SK-N-SH (cell line): ENCODE measurements at regions not wholly inside any gene's neighbourhood (a gene's known extent, or its start where the extent isn't known, plus 50 kb on each side); places are given as distances from the start of the nearest gene placed in this dataset.

ENCODE experiments used
- CTCF ChIA-PET: fragments of 300-600, 350-600 bp; formaldehyde crosslinking; extraction: SDS; loops from one replicate; lab custom pipeline; 2021; lab: Yijun Ruan, JAX
- POLR2A ChIA-PET: fragments of 350-600 bp; sonication (Branson Sonifier 250); formaldehyde crosslinking; extraction: SDS; loops from one replicate; lab custom pipeline; 2020; ENCODE audit warnings: antibody characterized with exemption, inconsistent platforms; lab: Yijun Ruan, JAX
- DNase-seq: peaks from one replicate; pipeline ENCODE4 v3.0.0; 2012
- H2AFZ ChIP-seq: fragments of 200-600 bp; sonication (generic); 2 replicates; pipeline ENCODE4 v1.8.1; 2016; ENCODE audit warnings: antibody characterized with exemption, mild to moderate bottlenecking, low read depth
- H3F3A ChIP-seq: fragments of 200-600 bp; sonication (generic); replicated peaks from 2 replicates; pipeline ENCODE3; 2016; ENCODE audit warnings: antibody characterized with exemption, mild to moderate bottlenecking; ENCODE audit not compliant: insufficient read depth
- H3K27ac ChIP-seq, 2 experiments: fragments of 200-500 bp in 1 of 2; fragments of 200-600 bp in 1 of 2; sonication (Bioruptor generic) in 1 of 2; sonication (generic), shearing (Covaris generic) in 1 of 2; 2 replicates each; pipeline versions ENCODE4 v1.5.1 to v1.6.1; 2014 to 2016; ENCODE audit warnings: low read depth in 2 of 2, inconsistent platforms in 1 of 2, low read length in 1 of 2, mild to moderate bottlenecking in 1 of 2, mixed read lengths in 1 of 2
- H3K27me3 ChIP-seq: fragments of 200-600 bp; sonication (generic), shearing (Covaris generic); 2 replicates; pipeline ENCODE4 v1.6.1; 2016; ENCODE audit warnings: mixed run types; ENCODE audit not compliant: insufficient read depth
- H3K36me3 ChIP-seq, 2 experiments: fragments of 200-500 bp in 1 of 2; fragments of 200-600 bp in 1 of 2; sonication (Bioruptor generic) in 1 of 2; sonication (generic) in 1 of 2; replicated peaks in 1 of 2; 2 replicates each; pipeline versions ENCODE3 to v1.5.1; 2014 to 2016; ENCODE audit warnings: low read length in 1 of 2, mild to moderate bottlenecking in 1 of 2; ENCODE audit not compliant: insufficient read depth in 2 of 2, control insufficient read depth in 1 of 2
- H3K4me1 ChIP-seq, 2 experiments: fragments of 200-500 bp in 1 of 2; fragments of 200-600 bp in 1 of 2; sonication (Bioruptor generic) in 1 of 2; sonication (generic), shearing (Covaris generic) in 1 of 2; 2 replicates each; pipeline versions ENCODE4 v1.5.1 to v1.6.1; 2014 to 2016; ENCODE audit warnings: low read depth in 1 of 2, low read length in 1 of 2, mixed run types in 1 of 2; ENCODE audit not compliant: insufficient read depth in 2 of 2, control insufficient read depth in 1 of 2
- H3K4me2 ChIP-seq: fragments of 200-600 bp; sonication (generic), shearing (Covaris generic); 2 replicates; pipeline ENCODE4 v1.6.1; 2017; ENCODE audit warnings: mixed run types
- H3K4me3 ChIP-seq, 2 experiments: fragments of 200-500 bp in 1 of 2; fragments of 200-600 bp in 1 of 2; sonication (Bioruptor generic) in 1 of 2; sonication (generic), shearing (Covaris generic) in 1 of 2; 2 replicates each; pipeline versions ENCODE4 v1.5.1 to v1.8.1; 2014 to 2016; ENCODE audit warnings: low read depth in 2 of 2, inconsistent platforms in 1 of 2, low read length in 1 of 2, mild to moderate bottlenecking in 1 of 2, mixed read lengths in 1 of 2, moderate library complexity in 1 of 2
- H3K79me2 ChIP-seq: fragments of 200-600 bp; sonication (generic); 2 replicates; pipeline ENCODE4 v1.8.1; 2017; ENCODE audit warnings: mild to moderate bottlenecking; ENCODE audit not compliant: insufficient read depth
- H3K9ac ChIP-seq: fragments of 200-600 bp; sonication (generic); 2 replicates; pipeline ENCODE4 v1.6.1; 2017; ENCODE audit warnings: mixed run types
- H3K9me2 ChIP-seq: fragments of 200-600 bp; sonication (generic); 2 replicates; pipeline ENCODE4 v1.6.1; 2017; ENCODE audit warnings: mixed run types
- H3K9me3 ChIP-seq: fragments of 200-600 bp; sonication (generic); 2 replicates; pipeline ENCODE4 v1.6.1; 2017; ENCODE audit warnings: mixed run types, mild to moderate bottlenecking, moderate library complexity
- H4K20me1 ChIP-seq: fragments of 200-600 bp; sonication (generic); 2 replicates; pipeline ENCODE4 v1.6.1; 2017; ENCODE audit warnings: mild to moderate bottlenecking, mixed run types; ENCODE audit not compliant: insufficient read depth
- CHD2 ChIP-seq: fragments of 150-350 bp; IDR thresholded peaks from 2 replicates; pipeline ENCODE4 v1.6.1; 2018; ENCODE audit warnings: low read length; ENCODE audit not compliant: partially characterized antibody
- ELF1 ChIP-seq: IDR thresholded peaks from 2 replicates; pipeline ENCODE4 v1.4.0; 2012
- EP300 ChIP-seq, 2 experiments: IDR thresholded peaks; 2 replicates each; pipeline versions ENCODE4 v1.4.0 to v1.6.1; 2012; ENCODE audit warnings: borderline replicate concordance in 1 of 2, low read depth in 1 of 2, low read length in 1 of 2
- EZH2phosphoT487 ChIP-seq: fragments of 200-600 bp; sonication (generic); IDR thresholded peaks from 2 replicates; pipeline ENCODE4 v1.6.1; 2017; ENCODE audit warnings: low read depth, mixed run types, mild to moderate bottlenecking, antibody characterized with exemption, moderate library complexity, borderline replicate concordance
- FOSL2 ChIP-seq: IDR thresholded peaks from 2 replicates; pipeline ENCODE4 v1.4.0; 2012; ENCODE audit warnings: low read depth, mild to moderate bottlenecking, moderate library complexity, borderline replicate concordance
- GABPA ChIP-seq: IDR thresholded peaks from 2 replicates; pipeline ENCODE4 v1.4.0; 2012; ENCODE audit warnings: low read depth, mild to moderate bottlenecking
- GATA2 ChIP-seq: sonication (generic); formaldehyde crosslinking; IDR thresholded peaks from 2 replicates; pipeline ENCODE4 v1.5.0; 2020; ENCODE audit warnings: mild to moderate bottlenecking, missing genetic modification reagents
- MXI1 ChIP-seq: IDR thresholded peaks from 2 replicates; pipeline ENCODE4 v1.6.1; 2012; ENCODE audit warnings: mild to moderate bottlenecking, low read depth, low read length, improper control_type of control experiment
- NFIC ChIP-seq: IDR thresholded peaks from 2 replicates; pipeline ENCODE4 v1.4.0; 2012; ENCODE audit warnings: borderline replicate concordance
- RAD21 ChIP-seq: IDR thresholded peaks from 2 replicates; pipeline ENCODE4 v1.6.1; 2012; ENCODE audit warnings: mild to moderate bottlenecking, low read length
- RFX5 ChIP-seq: IDR thresholded peaks from 2 replicates; pipeline ENCODE4 v1.6.1; 2012; ENCODE audit warnings: mild to moderate bottlenecking, improper control_type of control experiment, low read length
- SIN3A ChIP-seq: IDR thresholded peaks from 2 replicates; pipeline ENCODE4 v1.6.1; 2012; ENCODE audit warnings: low read depth, mild to moderate bottlenecking, low read length, moderate library complexity, borderline replicate concordance
- SMC3 ChIP-seq: IDR thresholded peaks from 2 replicates; pipeline ENCODE4 v1.6.1; 2012; ENCODE audit warnings: low read depth, low read length, improper control_type of control experiment
- TCF12 ChIP-seq: IDR thresholded peaks from 2 replicates; pipeline ENCODE4 v1.4.0; 2012
- TEAD4 ChIP-seq: IDR thresholded peaks from 2 replicates; pipeline ENCODE4 v1.4.0; 2012; ENCODE audit warnings: mild to moderate bottlenecking, borderline replicate concordance; ENCODE audit not compliant: insufficient read depth
- WGBS: methylation state at CpG from one replicate; pipeline ENCODE4 v1.1.6; 2017; ENCODE audit warnings: low lambda C conversion rate; 5-methylcytosine and 5-hydroxymethylcytosine counted together
- TF ChIP-seq, protein P1 (sequence below): IDR thresholded peaks from 2 replicates; pipeline ENCODE4 v1.4.0; 2012; ENCODE audit warnings: low read depth
- TF ChIP-seq, protein P2 (sequence below): fragments of 150-350 bp; IDR thresholded peaks from 2 replicates; pipeline ENCODE4 v1.6.1; 2016; ENCODE audit warnings: mild to moderate bottlenecking, low read depth, low read length
- TF ChIP-seq, protein P3 (sequence below): fragments of 200-600 bp; sonication (generic); IDR thresholded peaks from 2 replicates; pipeline ENCODE4 v1.6.1; 2017; ENCODE audit warnings: antibody characterized with exemption, mild to moderate bottlenecking, moderate library complexity
- TF ChIP-seq, protein P4 (sequence below): IDR thresholded peaks from 2 replicates; pipeline ENCODE4 v1.4.0; 2012; ENCODE audit warnings: low read depth, borderline replicate concordance

DNA sequence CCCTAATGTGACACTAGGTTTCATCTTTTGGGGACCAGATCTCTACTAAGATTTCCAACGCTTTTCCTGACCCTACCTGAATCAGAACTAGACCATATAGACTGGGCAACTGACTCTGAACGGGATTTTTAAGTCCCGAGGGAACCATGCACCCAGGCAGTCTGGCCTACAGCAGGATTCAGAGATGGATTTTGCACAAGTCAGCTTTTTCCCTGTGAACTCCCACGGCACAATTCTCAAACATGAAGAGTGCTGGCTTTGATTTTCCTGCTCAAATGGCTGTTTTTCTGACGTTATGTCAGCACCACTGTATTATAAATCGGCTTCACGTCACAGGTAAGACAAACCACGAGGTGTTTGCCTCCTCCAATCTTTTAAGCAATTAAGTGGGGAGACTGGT lies 409.1 kb downstream of the TCERG1L start:
- DNase-seq = no peak
- Histone ChIP-seq H3K4me2 (no peak overlapping the region), H3K27ac (no peak overlapping the region), H3K9me2 (no peaks in the 10 kb centered on the region), H3F3A (no peaks in the 10 kb centered on the region), H3K4me3 (no peak overlapping the region), H2AFZ (no peak overlapping the region), H3K79me2 (no peaks in the 10 kb centered on the region), H3K9ac (no peak overlapping the region), H3K36me3 (no peaks in the 10 kb centered on the region), H4K20me1 (no peaks in the 10 kb centered on the region), H3K4me1 (no peaks in the 10 kb centered on the region), H3K9me3 (no peaks in the 10 kb centered on the region), H3K27me3 (no peaks in the 10 kb centered on the region)
- 16% methylated on average over 8 of the region's 8 CpGs for WGBS
- no peak for TF ChIP-seq EZH2phosphoT487
- TF ChIP-seq, protein P1, sequence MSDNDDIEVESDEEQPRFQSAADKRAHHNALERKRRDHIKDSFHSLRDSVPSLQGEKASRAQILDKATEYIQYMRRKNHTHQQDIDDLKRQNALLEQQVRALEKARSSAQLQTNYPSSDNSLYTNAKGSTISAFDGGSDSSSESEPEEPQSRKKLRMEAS = no peak
- no peak for TF ChIP-seq GABPA
- TF ChIP-seq NFIC = no peak
- TF ChIP-seq, protein P2, sequence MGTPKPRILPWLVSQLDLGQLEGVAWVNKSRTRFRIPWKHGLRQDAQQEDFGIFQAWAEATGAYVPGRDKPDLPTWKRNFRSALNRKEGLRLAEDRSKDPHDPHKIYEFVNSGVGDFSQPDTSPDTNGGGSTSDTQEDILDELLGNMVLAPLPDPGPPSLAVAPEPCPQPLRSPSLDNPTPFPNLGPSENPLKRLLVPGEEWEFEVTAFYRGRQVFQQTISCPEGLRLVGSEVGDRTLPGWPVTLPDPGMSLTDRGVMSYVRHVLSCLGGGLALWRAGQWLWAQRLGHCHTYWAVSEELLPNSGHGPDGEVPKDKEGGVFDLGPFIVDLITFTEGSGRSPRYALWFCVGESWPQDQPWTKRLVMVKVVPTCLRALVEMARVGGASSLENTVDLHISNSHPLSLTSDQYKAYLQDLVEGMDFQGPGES = no peak
- TF ChIP-seq, protein P3, sequence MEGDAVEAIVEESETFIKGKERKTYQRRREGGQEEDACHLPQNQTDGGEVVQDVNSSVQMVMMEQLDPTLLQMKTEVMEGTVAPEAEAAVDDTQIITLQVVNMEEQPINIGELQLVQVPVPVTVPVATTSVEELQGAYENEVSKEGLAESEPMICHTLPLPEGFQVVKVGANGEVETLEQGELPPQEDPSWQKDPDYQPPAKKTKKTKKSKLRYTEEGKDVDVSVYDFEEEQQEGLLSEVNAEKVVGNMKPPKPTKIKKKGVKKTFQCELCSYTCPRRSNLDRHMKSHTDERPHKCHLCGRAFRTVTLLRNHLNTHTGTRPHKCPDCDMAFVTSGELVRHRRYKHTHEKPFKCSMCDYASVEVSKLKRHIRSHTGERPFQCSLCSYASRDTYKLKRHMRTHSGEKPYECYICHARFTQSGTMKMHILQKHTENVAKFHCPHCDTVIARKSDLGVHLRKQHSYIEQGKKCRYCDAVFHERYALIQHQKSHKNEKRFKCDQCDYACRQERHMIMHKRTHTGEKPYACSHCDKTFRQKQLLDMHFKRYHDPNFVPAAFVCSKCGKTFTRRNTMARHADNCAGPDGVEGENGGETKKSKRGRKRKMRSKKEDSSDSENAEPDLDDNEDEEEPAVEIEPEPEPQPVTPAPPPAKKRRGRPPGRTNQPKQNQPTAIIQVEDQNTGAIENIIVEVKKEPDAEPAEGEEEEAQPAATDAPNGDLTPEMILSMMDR = no peak
- no peak for TF ChIP-seq TEAD4
- TF ChIP-seq ELF1 = no peak
- TF ChIP-seq RAD21 = no peak
- no peak for TF ChIP-seq RFX5
- no peak for TF ChIP-seq TCF12
- no peak for TF ChIP-seq MXI1
- ChIA-PET POLR2A (no interaction called here), CTCF (no interaction called here)

DNA sequence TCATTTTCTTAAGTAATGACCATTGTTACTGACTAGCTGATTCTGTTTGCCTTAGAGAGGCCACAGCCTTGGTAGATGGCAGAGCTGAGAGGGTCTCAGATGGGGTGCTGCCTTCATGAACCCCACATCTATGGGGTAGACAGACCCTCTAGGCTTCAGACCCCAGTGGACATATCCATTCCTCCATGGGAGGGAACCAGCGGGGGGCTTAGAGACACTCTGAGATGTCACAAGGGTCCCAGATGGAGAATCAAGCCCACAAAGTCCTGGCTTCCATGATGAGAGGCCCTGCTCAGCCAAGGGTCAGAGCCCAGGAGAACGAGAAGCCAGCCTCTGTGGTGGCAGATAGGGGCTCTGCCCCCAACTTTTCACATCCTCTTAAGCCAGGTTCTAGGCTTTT lies 408.6 kb downstream of the TCERG1L start:
- H4K20me1 ChIP-seq = no peaks in the 10 kb centered on the region
- H2AFZ ChIP-seq = no peak overlapping the region
- no peak overlapping the region for H3K27ac ChIP-seq
- H3K9ac ChIP-seq = no peak overlapping the region
- POLR2A ChIA-PET = no interaction called here
- H3K79me2 ChIP-seq = no peaks in the 10 kb centered on the region
- no peaks in the 10 kb centered on the region for H3K9me3 ChIP-seq
- no peak overlapping the region for H3K4me3 ChIP-seq
- H3F3A ChIP-seq = no peaks in the 10 kb centered on the region
- no peak for DNase-seq
- H3K4me1 ChIP-seq = no peaks in the 10 kb centered on the region
- H3K4me2 ChIP-seq = no peak overlapping the region
- CTCF ChIA-PET = no interaction called here
- H3K27me3 ChIP-seq = no peaks in the 10 kb centered on the region
- no peaks in the 10 kb centered on the region for H3K36me3 ChIP-seq
- WGBS = 10% methylated on average over 2 of the region's 2 CpGs
- H3K9me2 ChIP-seq = no peaks in the 10 kb centered on the region
- TF ChIP-seq FOSL2 (no peak), SIN3A (no peak), GABPA (no peak), CHD2 (no peak), EP300 (IDR thresholded peaks at IDR 0.05; ENCODE audit: borderline replicate concordance in 1 of 2, low read depth in 1 of 2, low read length in 1 of 2) (no peak), GATA2 (CRISPR knock-in tag) (no peak), NFIC (no peak), EZH2phosphoT487 (no peak), SMC3 (no peak)
- TF ChIP-seq, protein P3 = no peak
- TF ChIP-seq, protein P4, sequence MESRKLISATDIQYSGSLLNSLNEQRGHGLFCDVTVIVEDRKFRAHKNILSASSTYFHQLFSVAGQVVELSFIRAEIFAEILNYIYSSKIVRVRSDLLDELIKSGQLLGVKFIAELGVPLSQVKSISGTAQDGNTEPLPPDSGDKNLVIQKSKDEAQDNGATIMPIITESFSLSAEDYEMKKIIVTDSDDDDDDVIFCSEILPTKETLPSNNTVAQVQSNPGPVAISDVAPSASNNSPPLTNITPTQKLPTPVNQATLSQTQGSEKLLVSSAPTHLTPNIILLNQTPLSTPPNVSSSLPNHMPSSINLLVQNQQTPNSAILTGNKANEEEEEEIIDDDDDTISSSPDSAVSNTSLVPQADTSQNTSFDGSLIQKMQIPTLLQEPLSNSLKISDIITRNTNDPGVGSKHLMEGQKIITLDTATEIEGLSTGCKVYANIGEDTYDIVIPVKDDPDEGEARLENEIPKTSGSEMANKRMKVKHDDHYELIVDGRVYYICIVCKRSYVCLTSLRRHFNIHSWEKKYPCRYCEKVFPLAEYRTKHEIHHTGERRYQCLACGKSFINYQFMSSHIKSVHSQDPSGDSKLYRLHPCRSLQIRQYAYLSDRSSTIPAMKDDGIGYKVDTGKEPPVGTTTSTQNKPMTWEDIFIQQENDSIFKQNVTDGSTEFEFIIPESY = no peak
- TF ChIP-seq, protein P2 = no peak
